ENCODE measurements at regions not wholly inside any gene's neighbourhood (a gene's known extent, or its start where the extent isn't known, plus 50 kb on each side); places are given as distances from the start of the nearest gene placed in this dataset.

- no peak overlapping the region for H3K27ac ChIP-seq
- TF ChIP-seq, protein P1, sequence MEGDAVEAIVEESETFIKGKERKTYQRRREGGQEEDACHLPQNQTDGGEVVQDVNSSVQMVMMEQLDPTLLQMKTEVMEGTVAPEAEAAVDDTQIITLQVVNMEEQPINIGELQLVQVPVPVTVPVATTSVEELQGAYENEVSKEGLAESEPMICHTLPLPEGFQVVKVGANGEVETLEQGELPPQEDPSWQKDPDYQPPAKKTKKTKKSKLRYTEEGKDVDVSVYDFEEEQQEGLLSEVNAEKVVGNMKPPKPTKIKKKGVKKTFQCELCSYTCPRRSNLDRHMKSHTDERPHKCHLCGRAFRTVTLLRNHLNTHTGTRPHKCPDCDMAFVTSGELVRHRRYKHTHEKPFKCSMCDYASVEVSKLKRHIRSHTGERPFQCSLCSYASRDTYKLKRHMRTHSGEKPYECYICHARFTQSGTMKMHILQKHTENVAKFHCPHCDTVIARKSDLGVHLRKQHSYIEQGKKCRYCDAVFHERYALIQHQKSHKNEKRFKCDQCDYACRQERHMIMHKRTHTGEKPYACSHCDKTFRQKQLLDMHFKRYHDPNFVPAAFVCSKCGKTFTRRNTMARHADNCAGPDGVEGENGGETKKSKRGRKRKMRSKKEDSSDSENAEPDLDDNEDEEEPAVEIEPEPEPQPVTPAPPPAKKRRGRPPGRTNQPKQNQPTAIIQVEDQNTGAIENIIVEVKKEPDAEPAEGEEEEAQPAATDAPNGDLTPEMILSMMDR (IDR thresholded peaks at IDR 0.05): no peak
- TF ChIP-seq ZFX (IDR thresholded peaks at IDR 0.05; ENCODE audit: borderline replicate concordance): no peak
These were observed 88.1 kb downstream of the YTHDF1 start for GRCh38 chr20:63127700-63128364.

GRCh38 chr20:63126876-63127699, 88.8 kb downstream of the YTHDF1 start:
- H3K27ac ChIP-seq: no peak overlapping the region
- TF ChIP-seq ZFX (IDR thresholded peaks at IDR 0.05; ENCODE audit: borderline replicate concordance): no peak
- TF ChIP-seq, protein P1 (IDR thresholded peaks at IDR 0.05): no peak

GRCh38 chr20:63125838-63126601, 89.9 kb downstream of the YTHDF1 start:
- no peak for TF ChIP-seq ZFX (IDR thresholded peaks at IDR 0.05; ENCODE audit: borderline replicate concordance)
- TF ChIP-seq, protein P1 (IDR thresholded peaks at IDR 0.05): no peak
- H3K27ac ChIP-seq: no peak overlapping the region

- H3K27ac ChIP-seq: no peak overlapping the region
- TF ChIP-seq, protein P1 (IDR thresholded peaks at IDR 0.05): no peak
- no peak for TF ChIP-seq ZFX (IDR thresholded peaks at IDR 0.05; ENCODE audit: borderline replicate concordance)
These were observed 90.4 kb downstream of the YTHDF1 start for GRCh38 chr20:63125581-63125837.

GRCh38 chr20:63124782-63125580, 91.0 kb downstream of the YTHDF1 start:
- TF ChIP-seq ZFX (IDR thresholded peaks at IDR 0.05; ENCODE audit: borderline replicate concordance): no peak
- TF ChIP-seq, protein P1 (IDR thresholded peaks at IDR 0.05): no peak
- H3K27ac ChIP-seq: no peak overlapping the region

- TF ChIP-seq ZFX (IDR thresholded peaks at IDR 0.05; ENCODE audit: borderline replicate concordance): no peak
- TF ChIP-seq, protein P1 (IDR thresholded peaks at IDR 0.05): no peak
- no peak overlapping the region for H3K27ac ChIP-seq
These were observed 91.7 kb downstream of the YTHDF1 start for GRCh38 chr20:63124092-63124781.

Measured in 22Rv1 (cell line).